ENCODE measurements at regions not wholly inside any gene's neighbourhood (a gene's known extent, or its start where the extent isn't known, plus 50 kb on each side); places are given as distances from the start of the nearest gene placed in this dataset.

GRCh38 chr12:105744371-105745058 lies 394.2 kb downstream of the NUAK1 start (continued):
- TF ChIP-seq ATF3 (IDR thresholded peaks at IDR 0.05) (no peak), POLR2AphosphoS5 (IDR thresholded peaks at IDR 0.05; ENCODE audit: low read depth, low read length) (no peak), ZFX (IDR thresholded peaks at IDR 0.05) (no peak), FOSL1 (IDR thresholded peaks at IDR 0.05; ENCODE audit: low read depth) (no peak), POLR2A (IDR thresholded peaks at IDR 0.05; ENCODE audit: borderline replicate concordance, extremely low read depth, insufficient read depth, insufficient read length) (no peak), SP1 (IDR thresholded peaks at IDR 0.05; ENCODE audit: low read depth) (no peak), YY1 (IDR thresholded peaks at IDR 0.05; ENCODE audit: extremely low read depth, insufficient replicate concordance, low read depth, low read length) (no peak), EZH2 (IDR thresholded peaks at IDR 0.05) (no peak), CTCF (IDR thresholded peaks at IDR 0.05 in 2 of 3, conservative IDR thresholded peaks at IDR 0.05 in 1 of 3; ENCODE audit: borderline replicate concordance in 1 of 3, insufficient read depth in 1 of 3, low read depth in 2 of 3, low read length in 2 of 3) (no peak), TCF7L2 (IDR thresholded peaks at IDR 0.05; ENCODE audit: borderline replicate concordance, extremely low read depth, insufficient read depth, insufficient read length) (no peak), CEBPB (IDR thresholded peaks at IDR 0.05; ENCODE audit: low read depth) (no peak), JUND (IDR thresholded peaks at IDR 0.05) (no peak)

- no peak overlapping the region for H3K4me2 ChIP-seq (ENCODE audit: low read length)
- no peaks in the 10 kb centered on the region for H3K9me2 ChIP-seq (ENCODE audit: insufficient read depth)
- ChIA-PET CTCF (no interaction called here), POLR2A (no interaction called here), RAD21 (ENCODE audit: low non-redundant PET in 1 of 2, low total read pairs in 2 of 2, uncharacterized antibody in 2 of 2, unreplicated experiment in 2 of 2) (no interaction called here)
- no peaks in the 10 kb centered on the region for H4K20me1 ChIP-seq (ENCODE audit: insufficient read depth)
- H3K9ac ChIP-seq (ENCODE audit: low read length): no peak overlapping the region
- intact Hi-C loops (cut with micrococcal nuclease): no loop called here
- ATAC-seq (no peak), DNase-seq (ENCODE audit: low read depth, low spot score) (no peak)
- no peaks in the 10 kb centered on the region for H3K79me2 ChIP-seq (ENCODE audit: insufficient read depth, low read length)
- H2AFZ ChIP-seq (ENCODE audit: low read depth, low read length, poor library complexity, severe bottlenecking): no peak overlapping the region
- TF ChIP-seq POLR2A (IDR thresholded peaks at IDR 0.05; ENCODE audit: borderline replicate concordance, extremely low read depth, insufficient read depth, insufficient read length) (no peak), POLR2AphosphoS5 (IDR thresholded peaks at IDR 0.05; ENCODE audit: low read depth, low read length) (no peak), CBX3 (IDR thresholded peaks at IDR 0.05; ENCODE audit: low read depth) (no peak), RAD21 (IDR thresholded peaks at IDR 0.05; ENCODE audit: low read depth) (no peak), TCF7L2 (IDR thresholded peaks at IDR 0.05; ENCODE audit: borderline replicate concordance, extremely low read depth, insufficient read depth, insufficient read length) (no peak), SIN3A (IDR thresholded peaks at IDR 0.05; ENCODE audit: low read depth) (no peak), MAX (IDR thresholded peaks at IDR 0.05) (no peak), EZH2phosphoT487 (IDR thresholded peaks at IDR 0.05; ENCODE audit: borderline replicate concordance) (no peak), ELF1 (IDR thresholded peaks at IDR 0.05; ENCODE audit: borderline replicate concordance, low read depth) (no peak), JUND (IDR thresholded peaks at IDR 0.05) (no peak), YY1 (IDR thresholded peaks at IDR 0.05; ENCODE audit: extremely low read depth, insufficient replicate concordance, low read depth, low read length) (no peak), REST (IDR thresholded peaks at IDR 0.05; ENCODE audit: low read depth) (no peak), ZFX (IDR thresholded peaks at IDR 0.05) (no peak), SRF (IDR thresholded peaks at IDR 0.05; ENCODE audit: low read depth) (no peak)
- peaks cover 16% of the 10 kb centered on the region for H3K27me3 ChIP-seq (ENCODE audit: insufficient read depth, low read length)
- BruUV-seq (replicated peaks): no TSS peak
- H3K9me3 ChIP-seq (ENCODE audit: control insufficient read depth in 1 of 2, insufficient read depth in 1 of 2, low read depth in 1 of 2, low read length in 2 of 2): no peaks in the 10 kb centered on the region
- no peaks in the 10 kb centered on the region for H3K36me3 ChIP-seq (ENCODE audit: control insufficient read depth in 1 of 2, insufficient read depth in 2 of 2, low read length in 2 of 2)
- H3K27ac ChIP-seq (ENCODE audit: low read depth, low read length): no peak overlapping the region
- no peaks in the 10 kb centered on the region for H3K4me1 ChIP-seq (ENCODE audit: control insufficient read depth in 1 of 2, insufficient read depth in 2 of 2, low read length in 2 of 2)
- H3K4me3 ChIP-seq (replicated peaks in 1 of 2; ENCODE audit: low read depth in 1 of 2, low read length in 2 of 2): no peak overlapping the region
Observed at GRCh38 chr12:105745811-105746210, 392.9 kb downstream of the NUAK1 start.
